SK-N-SH (cell line): ENCODE measurements at regions not wholly inside any gene's neighbourhood (a gene's known extent, or its start where the extent isn't known, plus 50 kb on each side); places are given as distances from the start of the nearest gene placed in this dataset.

Source experiments
- CTCF ChIA-PET: fragments of 300-600, 350-600 bp; formaldehyde crosslinking; extraction: SDS; loops from one replicate; lab custom pipeline; 2021; lab: Yijun Ruan, JAX
- POLR2A ChIA-PET: fragments of 350-600 bp; sonication (Branson Sonifier 250); formaldehyde crosslinking; extraction: SDS; loops from one replicate; lab custom pipeline; 2020; ENCODE audit warnings: antibody characterized with exemption, inconsistent platforms; lab: Yijun Ruan, JAX
- DNase-seq: peaks from one replicate; pipeline ENCODE4 v3.0.0; 2012
- H2AFZ ChIP-seq: fragments of 200-600 bp; sonication (generic); 2 replicates; pipeline ENCODE4 v1.8.1; 2016; ENCODE audit warnings: antibody characterized with exemption, mild to moderate bottlenecking, low read depth
- H3F3A ChIP-seq: fragments of 200-600 bp; sonication (generic); replicated peaks from 2 replicates; pipeline ENCODE3; 2016; ENCODE audit warnings: antibody characterized with exemption, mild to moderate bottlenecking; ENCODE audit not compliant: insufficient read depth
- H3K27ac ChIP-seq, 2 experiments: fragments of 200-500 bp in 1 of 2; fragments of 200-600 bp in 1 of 2; sonication (Bioruptor generic) in 1 of 2; sonication (generic), shearing (Covaris generic) in 1 of 2; 2 replicates each; pipeline versions ENCODE4 v1.5.1 to v1.6.1; 2014 to 2016; ENCODE audit warnings: low read depth in 2 of 2, inconsistent platforms in 1 of 2, low read length in 1 of 2, mild to moderate bottlenecking in 1 of 2, mixed read lengths in 1 of 2
- H3K27me3 ChIP-seq: fragments of 200-600 bp; sonication (generic), shearing (Covaris generic); 2 replicates; pipeline ENCODE4 v1.6.1; 2016; ENCODE audit warnings: mixed run types; ENCODE audit not compliant: insufficient read depth
- H3K36me3 ChIP-seq, 2 experiments: fragments of 200-500 bp in 1 of 2; fragments of 200-600 bp in 1 of 2; sonication (Bioruptor generic) in 1 of 2; sonication (generic) in 1 of 2; replicated peaks in 1 of 2; 2 replicates each; pipeline versions ENCODE3 to v1.5.1; 2014 to 2016; ENCODE audit warnings: low read length in 1 of 2, mild to moderate bottlenecking in 1 of 2; ENCODE audit not compliant: insufficient read depth in 2 of 2, control insufficient read depth in 1 of 2
- H3K4me1 ChIP-seq, 2 experiments: fragments of 200-500 bp in 1 of 2; fragments of 200-600 bp in 1 of 2; sonication (Bioruptor generic) in 1 of 2; sonication (generic), shearing (Covaris generic) in 1 of 2; 2 replicates each; pipeline versions ENCODE4 v1.5.1 to v1.6.1; 2014 to 2016; ENCODE audit warnings: low read depth in 1 of 2, low read length in 1 of 2, mixed run types in 1 of 2; ENCODE audit not compliant: insufficient read depth in 2 of 2, control insufficient read depth in 1 of 2
- H3K4me2 ChIP-seq: fragments of 200-600 bp; sonication (generic), shearing (Covaris generic); 2 replicates; pipeline ENCODE4 v1.6.1; 2017; ENCODE audit warnings: mixed run types
- H3K4me3 ChIP-seq, 2 experiments: fragments of 200-500 bp in 1 of 2; fragments of 200-600 bp in 1 of 2; sonication (Bioruptor generic) in 1 of 2; sonication (generic), shearing (Covaris generic) in 1 of 2; 2 replicates each; pipeline versions ENCODE4 v1.5.1 to v1.8.1; 2014 to 2016; ENCODE audit warnings: low read depth in 2 of 2, inconsistent platforms in 1 of 2, low read length in 1 of 2, mild to moderate bottlenecking in 1 of 2, mixed read lengths in 1 of 2, moderate library complexity in 1 of 2
- H3K79me2 ChIP-seq: fragments of 200-600 bp; sonication (generic); 2 replicates; pipeline ENCODE4 v1.8.1; 2017; ENCODE audit warnings: mild to moderate bottlenecking; ENCODE audit not compliant: insufficient read depth
- H3K9ac ChIP-seq: fragments of 200-600 bp; sonication (generic); 2 replicates; pipeline ENCODE4 v1.6.1; 2017; ENCODE audit warnings: mixed run types
- H3K9me2 ChIP-seq: fragments of 200-600 bp; sonication (generic); 2 replicates; pipeline ENCODE4 v1.6.1; 2017; ENCODE audit warnings: mixed run types
- H3K9me3 ChIP-seq: fragments of 200-600 bp; sonication (generic); 2 replicates; pipeline ENCODE4 v1.6.1; 2017; ENCODE audit warnings: mixed run types, mild to moderate bottlenecking, moderate library complexity
- H4K20me1 ChIP-seq: fragments of 200-600 bp; sonication (generic); 2 replicates; pipeline ENCODE4 v1.6.1; 2017; ENCODE audit warnings: mild to moderate bottlenecking, mixed run types; ENCODE audit not compliant: insufficient read depth
- CTCF ChIP-seq: fragments of 200-600 bp; sonication (generic); IDR thresholded peaks from 2 replicates; pipeline ENCODE4 v1.6.1; 2017; ENCODE audit warnings: antibody characterized with exemption, mild to moderate bottlenecking, moderate library complexity
- ELF1 ChIP-seq: IDR thresholded peaks from 2 replicates; pipeline ENCODE4 v1.4.0; 2012
- EP300 ChIP-seq, 2 experiments: IDR thresholded peaks; 2 replicates each; pipeline versions ENCODE4 v1.4.0 to v1.6.1; 2012; ENCODE audit warnings: borderline replicate concordance in 1 of 2, low read depth in 1 of 2, low read length in 1 of 2
- EZH2phosphoT487 ChIP-seq: fragments of 200-600 bp; sonication (generic); IDR thresholded peaks from 2 replicates; pipeline ENCODE4 v1.6.1; 2017; ENCODE audit warnings: low read depth, mixed run types, mild to moderate bottlenecking, antibody characterized with exemption, moderate library complexity, borderline replicate concordance
- FOSL2 ChIP-seq: IDR thresholded peaks from 2 replicates; pipeline ENCODE4 v1.4.0; 2012; ENCODE audit warnings: low read depth, mild to moderate bottlenecking, moderate library complexity, borderline replicate concordance
- GABPA ChIP-seq: IDR thresholded peaks from 2 replicates; pipeline ENCODE4 v1.4.0; 2012; ENCODE audit warnings: low read depth, mild to moderate bottlenecking
- GATA2 ChIP-seq: sonication (generic); formaldehyde crosslinking; IDR thresholded peaks from 2 replicates; pipeline ENCODE4 v1.5.0; 2020; ENCODE audit warnings: mild to moderate bottlenecking, missing genetic modification reagents
- IRF3 ChIP-seq: fragments of 150-350 bp; IDR thresholded peaks from 2 replicates; pipeline ENCODE4 v1.6.1; 2016; ENCODE audit warnings: mild to moderate bottlenecking, low read depth, low read length
- MEF2A ChIP-seq: IDR thresholded peaks from 2 replicates; pipeline ENCODE4 v1.4.0; 2012; ENCODE audit warnings: low read depth, borderline replicate concordance
- NRF1 ChIP-seq: IDR thresholded peaks from 2 replicates; pipeline ENCODE4 v1.6.1; 2012; ENCODE audit warnings: low read depth, mild to moderate bottlenecking, low read length
- PBX3 ChIP-seq: IDR thresholded peaks from 2 replicates; pipeline ENCODE4; 2012
- RFX5 ChIP-seq: IDR thresholded peaks from 2 replicates; pipeline ENCODE4 v1.6.1; 2012; ENCODE audit warnings: mild to moderate bottlenecking, improper control_type of control experiment, low read length
- RXRA ChIP-seq: IDR thresholded peaks from 2 replicates; pipeline ENCODE4 v1.4.0; 2012; ENCODE audit warnings: low read depth, mild to moderate bottlenecking, borderline replicate concordance
- SIN3A ChIP-seq: IDR thresholded peaks from 2 replicates; pipeline ENCODE4 v1.6.1; 2012; ENCODE audit warnings: low read depth, mild to moderate bottlenecking, low read length, moderate library complexity, borderline replicate concordance
- TCF12 ChIP-seq: IDR thresholded peaks from 2 replicates; pipeline ENCODE4 v1.4.0; 2012
- TEAD4 ChIP-seq: IDR thresholded peaks from 2 replicates; pipeline ENCODE4 v1.4.0; 2012; ENCODE audit warnings: mild to moderate bottlenecking, borderline replicate concordance; ENCODE audit not compliant: insufficient read depth
- USF2 ChIP-seq: fragments of 150-350 bp; IDR thresholded peaks from 2 replicates; pipeline ENCODE4 v1.6.1; 2017; ENCODE audit warnings: antibody characterized with exemption, low read length, low read depth, borderline replicate concordance
- YY1 ChIP-seq: IDR thresholded peaks from 2 replicates; pipeline ENCODE4 v1.4.0; 2012; ENCODE audit warnings: low read depth, mild to moderate bottlenecking
- ZBTB33 ChIP-seq: IDR thresholded peaks from 2 replicates; pipeline ENCODE4 v1.4.0; 2012; ENCODE audit warnings: low read depth, borderline replicate concordance
- WGBS: methylation state at CpG from one replicate; pipeline ENCODE4 v1.1.6; 2017; ENCODE audit warnings: low lambda C conversion rate; 5-methylcytosine and 5-hydroxymethylcytosine counted together

- Histone ChIP-seq H3K9me3 (no peaks in the 10 kb centered on the region), H3K79me2 (no peaks in the 10 kb centered on the region), H4K20me1 (no peaks in the 10 kb centered on the region), H3K4me3 (no peak overlapping the region), H2AFZ (no peak overlapping the region), H3F3A (no peaks in the 10 kb centered on the region)
- 50% methylated on average over 3 of the region's 3 CpGs for WGBS
- ChIA-PET CTCF (interaction anchor here (3.5 to 10.9 kb wide), 3 partner anchors 84 to 398 kb away, joined by 20 to 182 read pairs (median 31); partner anchors contain the start of gene GAREM1), POLR2A (no interaction called here)
- DNase-seq = no peak
- TF ChIP-seq TCF12 = no peak
- no peak for TF ChIP-seq EZH2phosphoT487
- TF ChIP-seq ZBTB33 = no peak
- TF ChIP-seq NRF1 = no peak
- no peak for TF ChIP-seq GABPA
- TF ChIP-seq YY1 = no peak
- TF ChIP-seq MEF2A = no peak
- TF ChIP-seq PBX3 = no peak
- TF ChIP-seq RFX5 = no peak
- TF ChIP-seq EP300 (IDR thresholded peaks at IDR 0.05; ENCODE audit: borderline replicate concordance in 1 of 2, low read depth in 1 of 2, low read length in 1 of 2) = no peak
- TF ChIP-seq RXRA = no peak
- no peak for TF ChIP-seq TEAD4
- TF ChIP-seq CTCF = no peak
- TF ChIP-seq USF2 = no peak
- TF ChIP-seq SIN3A = no peak
- no peak for TF ChIP-seq IRF3
- no peak for TF ChIP-seq GATA2
- no peak for TF ChIP-seq ELF1
- TF ChIP-seq FOSL2 = no peak
- TF ChIP-seq, all 33 proteins: peak for 0
- no peaks in the 10 kb centered on the region for H3K4me1 ChIP-seq
- H3K27ac ChIP-seq = no peak overlapping the region
- H3K9ac ChIP-seq = no peak overlapping the region
- no peaks in the 10 kb centered on the region for H3K9me2 ChIP-seq
- H3K27me3 ChIP-seq = no peaks in the 10 kb centered on the region
- H3K36me3 ChIP-seq = no peaks in the 10 kb centered on the region
- no peak overlapping the region for H3K4me2 ChIP-seq
Observed at GRCh38 chr18:32553640-32554365, 83.1 kb upstream of the GAREM1 start.
